NT2/D1 (cell line): ENCODE measurements at regions not wholly inside any gene's neighbourhood (a gene's known extent, or its start where the extent isn't known, plus 50 kb on each side); places are given as distances from the start of the nearest gene placed in this dataset.
"Not testable (repeated sequence)": the region's sequence is repeated elsewhere in the genome, so short reads cannot be mapped to it uniquely, and the experiment has no call there.

Source experiments
- DNase-seq: peaks from one replicate; pipeline ENCODE4 v3.0.0-alpha.2; 2011; ENCODE audit warnings: low read depth, low spot score
- H3K27me3 ChIP-seq: 2 replicates; pipeline ENCODE4 v1.6.0; 2011; ENCODE audit warnings: mild to moderate bottlenecking; ENCODE audit not compliant: insufficient read length, insufficient read depth
- H3K36me3 ChIP-seq: 2 replicates; pipeline ENCODE4 v1.6.1; 2011; ENCODE audit warnings: mild to moderate bottlenecking, low read length, mixed read lengths; ENCODE audit not compliant: insufficient read depth, insufficient read length
- H3K4me1 ChIP-seq: 2 replicates; pipeline ENCODE4 v1.5.1; 2011; ENCODE audit not compliant: insufficient read depth, insufficient read length
- H3K4me3 ChIP-seq: 2 replicates; pipeline ENCODE4 v1.5.1; 2011; ENCODE audit warnings: low read depth; ENCODE audit not compliant: insufficient read length
- H3K9ac ChIP-seq: 2 replicates; pipeline ENCODE4 v1.6.0; 2011; ENCODE audit warnings: low read depth; ENCODE audit not compliant: insufficient read length
- H3K9me3 ChIP-seq: 2 replicates; pipeline ENCODE4 v1.5.1; 2011; ENCODE audit warnings: mild to moderate bottlenecking, low read length; ENCODE audit not compliant: insufficient read depth
- SUZ12 ChIP-seq: IDR thresholded peaks from 2 replicates; pipeline ENCODE4 v1.6.1; 2011; ENCODE audit not compliant: insufficient read length, insufficient read depth; ENCODE audit errors: extremely low read depth
- YY1 ChIP-seq: IDR thresholded peaks from 2 replicates; pipeline ENCODE4 v1.6.1; 2011; ENCODE audit not compliant: insufficient read length, insufficient read depth
- ZNF274 ChIP-seq: IDR thresholded peaks from 2 replicates; pipeline ENCODE4 v1.6.1; 2011; ENCODE audit warnings: mild to moderate bottlenecking, low read depth, low read length

GRCh38 chr7:19284136-19284535 is 138.9 kb upstream of the FERD3L start:
- Histone ChIP-seq H3K4me1 (no peaks in the 10 kb centered on the region), H3K9ac (no peak overlapping the region), H3K36me3 (no peaks in the 10 kb centered on the region), H3K27me3 (no peaks in the 10 kb centered on the region), H3K9me3 (no peaks in the 10 kb centered on the region), H3K4me3 (no peak overlapping the region)
- DNase-seq = no peak
- TF ChIP-seq ZNF274 = no peak

GRCh38 chr7:19275000-19275399 is 129.8 kb upstream of the FERD3L start:
- TF ChIP-seq SUZ12 = no peak
- TF ChIP-seq ZNF274 = no peak
- TF ChIP-seq YY1 = no peak
- no peak for DNase-seq

GRCh38 chr7:19272329-19272728 is 127.1 kb upstream of the FERD3L start:
- DNase-seq, H3K36me3 ChIP-seq, H3K4me1 ChIP-seq, H3K9ac ChIP-seq, H3K27me3 ChIP-seq, H3K4me3 ChIP-seq: not testable (repeated sequence)
- peaks cover 11% of the 10 kb centered on the region for H3K9me3 ChIP-seq

More at GRCh38 chr7:19275000-19275399, 129.8 kb upstream of the FERD3L start:
- H3K36me3 ChIP-seq = no peaks in the 10 kb centered on the region
- no peak overlapping the region for H3K9ac ChIP-seq
- no peak overlapping the region for H3K4me3 ChIP-seq
- no peaks in the 10 kb centered on the region for H3K4me1 ChIP-seq
- no peaks in the 10 kb centered on the region for H3K27me3 ChIP-seq
- H3K9me3 ChIP-seq = peaks cover 11% of the 10 kb centered on the region

DNA sequence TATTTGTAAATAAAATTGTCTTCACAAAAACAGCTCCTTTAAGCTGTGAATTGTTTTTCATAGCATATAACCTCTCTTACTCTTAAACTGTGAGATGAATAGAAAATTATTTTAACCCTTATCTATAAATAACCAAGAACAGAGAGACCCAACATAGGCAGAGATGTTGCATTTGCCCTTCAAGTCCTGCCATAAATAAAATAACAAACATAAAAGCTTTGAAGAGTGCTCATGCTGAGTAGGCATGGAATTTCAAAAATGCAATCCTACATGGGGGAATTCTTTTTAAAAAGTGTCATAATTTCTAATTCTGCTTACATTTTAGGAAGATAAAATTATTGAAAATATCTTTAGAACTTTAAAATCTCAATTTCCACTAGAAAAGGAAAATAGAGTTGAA is 124.1 kb upstream of the FERD3L start:
- no peaks in the 10 kb centered on the region for H3K27me3 ChIP-seq
- H3K4me3 ChIP-seq = no peak overlapping the region
- H3K9ac ChIP-seq = no peak overlapping the region
- DNase-seq = no peak
- no peaks in the 10 kb centered on the region for H3K36me3 ChIP-seq
- H3K9me3 ChIP-seq = peaks cover 11% of the 10 kb centered on the region; the same call in 1 of the 2 replicates
- no peaks in the 10 kb centered on the region for H3K4me1 ChIP-seq
- TF ChIP-seq YY1 (no peak), SUZ12 (no peak), ZNF274 (no peak)

DNA sequence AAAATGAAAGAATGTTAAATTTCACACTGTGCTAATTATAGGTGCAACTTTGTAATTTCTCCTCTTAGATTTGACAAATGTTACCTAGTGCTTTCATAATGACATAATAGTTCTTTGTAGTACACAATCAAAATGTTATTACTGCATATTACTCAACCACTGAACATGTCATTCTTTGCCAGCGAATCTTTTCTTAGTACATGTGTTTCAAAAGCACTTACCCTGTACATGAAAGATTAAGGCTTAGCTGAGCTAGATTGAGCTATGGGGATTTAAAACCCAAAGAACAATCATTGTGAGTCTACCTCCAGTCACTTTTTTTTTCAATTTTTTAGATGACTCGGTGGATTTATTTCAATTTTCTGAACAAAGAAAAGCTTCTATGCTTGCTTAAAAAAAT is 123.5 kb upstream of the FERD3L start:
- H3K4me1 ChIP-seq = no peaks in the 10 kb centered on the region
- DNase-seq = no peak
- no peak overlapping the region for H3K9ac ChIP-seq
- H3K27me3 ChIP-seq = no peaks in the 10 kb centered on the region
- no peaks in the 10 kb centered on the region for H3K36me3 ChIP-seq
- peaks cover 9% of the 10 kb centered on the region; the same call in 1 of the 2 replicates for H3K9me3 ChIP-seq
- TF ChIP-seq YY1 = no peak
- no peak for TF ChIP-seq SUZ12
- TF ChIP-seq ZNF274 = no peak
- no peak overlapping the region for H3K4me3 ChIP-seq

DNA sequence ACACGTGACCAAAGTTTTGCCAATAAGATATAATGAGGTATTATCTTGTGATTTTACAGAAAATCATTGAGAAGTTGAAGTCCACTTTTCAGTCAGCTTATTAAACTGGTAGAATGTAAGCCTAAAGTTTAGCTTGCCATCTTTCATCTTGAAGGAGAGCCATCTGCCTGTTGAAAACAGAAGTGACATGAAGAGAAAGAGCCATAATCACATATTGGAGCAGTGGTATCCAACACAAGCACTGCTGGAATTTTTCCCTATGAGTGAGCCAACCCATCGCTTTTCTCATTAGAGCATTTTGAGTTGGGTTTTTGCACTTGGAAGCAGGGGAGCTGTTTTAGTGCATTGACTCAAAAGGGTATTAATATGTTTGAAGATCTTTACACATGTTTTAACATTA is 117.6 kb upstream of the FERD3L start:
- DNase-seq = no peak
- H3K27me3 ChIP-seq = no peaks in the 10 kb centered on the region
- no peak overlapping the region for H3K4me3 ChIP-seq
- no peaks in the 10 kb centered on the region for H3K4me1 ChIP-seq
- H3K9ac ChIP-seq = no peak overlapping the region
- H3K9me3 ChIP-seq = no peaks in the 10 kb centered on the region
- no peak for TF ChIP-seq YY1
- TF ChIP-seq ZNF274 = no peak
- TF ChIP-seq SUZ12 = no peak
- no peaks in the 10 kb centered on the region for H3K36me3 ChIP-seq

GRCh38 chr7:19249281-19249680 is 104.1 kb upstream of the FERD3L start:
- no peaks in the 10 kb centered on the region for H3K27me3 ChIP-seq
- TF ChIP-seq ZNF274 = no peak
- TF ChIP-seq SUZ12 = no peak
- TF ChIP-seq YY1 = no peak
- H3K9me3 ChIP-seq = no peaks in the 10 kb centered on the region
- H3K4me3 ChIP-seq = no peak overlapping the region
- DNase-seq = no peak
- no peaks in the 10 kb centered on the region for H3K36me3 ChIP-seq
- no peaks in the 10 kb centered on the region for H3K4me1 ChIP-seq
- no peak overlapping the region for H3K9ac ChIP-seq

GRCh38 chr7:19248681-19249080 is 103.5 kb upstream of the FERD3L start:
- Histone ChIP-seq H3K4me3 (no peak overlapping the region), H3K4me1 (no peaks in the 10 kb centered on the region)

More at GRCh38 chr7:19248681-19249080, 103.5 kb upstream of the FERD3L start:
- TF ChIP-seq YY1 = no peak
- TF ChIP-seq SUZ12 = no peak
- no peak for TF ChIP-seq ZNF274
- Histone ChIP-seq H3K9me3 (no peaks in the 10 kb centered on the region), H3K27me3 (no peaks in the 10 kb centered on the region), H3K36me3 (no peaks in the 10 kb centered on the region), H3K9ac (no peak overlapping the region)
- no peak for DNase-seq
